Renal cortex interstitium (tissue), 11 donors: ENCODE measurements at regions not wholly inside any gene's neighbourhood (a gene's known extent, or its start where the extent isn't known, plus 50 kb on each side); places are given as distances from the start of the nearest gene placed in this dataset.
"Not testable (repeated sequence)": the region's sequence is repeated elsewhere in the genome, so short reads cannot be mapped to it uniquely, and the experiment has no call there.

ENCODE experiments used
- DNase-seq, 11 donors: peaks; one replicate each; pipeline ENCODE4 v3.0.0-alpha.2; 2013; ENCODE audit warnings: low read depth in 9 of 11, low spot score in 4 of 11; ENCODE audit errors: extremely low read depth in 1 of 11

DNA sequence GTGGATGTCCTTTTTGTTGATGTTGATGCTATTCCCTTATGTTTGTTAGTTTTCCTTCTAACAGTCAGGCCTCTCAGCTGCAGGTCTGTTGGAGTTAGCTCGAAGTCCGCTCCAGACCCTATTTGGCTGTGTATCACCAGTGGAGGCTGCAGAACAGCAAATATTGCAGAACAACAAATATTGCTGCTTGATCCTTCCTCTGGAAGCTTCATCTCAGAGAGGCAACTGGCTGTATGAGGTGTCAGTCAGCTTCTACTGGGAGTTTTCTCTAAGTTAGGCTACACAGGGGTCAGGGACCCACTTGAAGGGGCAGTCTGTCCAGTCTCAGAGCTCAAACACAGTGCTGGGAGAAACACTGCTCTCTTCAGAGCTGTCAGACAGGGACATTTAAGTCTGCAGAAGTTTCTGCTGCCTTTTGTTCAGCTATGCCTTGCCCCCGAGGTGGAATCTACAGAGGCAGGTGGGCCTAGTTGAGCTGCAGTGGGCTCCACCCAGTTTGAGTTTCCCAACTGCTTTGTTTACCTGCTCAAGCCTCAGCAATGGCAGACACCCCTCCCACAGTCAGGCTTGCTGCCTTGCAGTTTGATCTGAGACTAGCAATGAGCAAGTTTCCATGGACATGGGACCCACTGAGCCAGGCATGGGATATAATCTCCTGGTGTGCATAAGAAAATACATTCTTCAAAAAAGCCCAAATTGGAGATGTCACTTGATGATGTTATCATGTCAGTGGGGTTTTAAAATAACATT lies 99.5 kb downstream of the KDM5D start:
- DNase-seq, result no peak

DNA sequence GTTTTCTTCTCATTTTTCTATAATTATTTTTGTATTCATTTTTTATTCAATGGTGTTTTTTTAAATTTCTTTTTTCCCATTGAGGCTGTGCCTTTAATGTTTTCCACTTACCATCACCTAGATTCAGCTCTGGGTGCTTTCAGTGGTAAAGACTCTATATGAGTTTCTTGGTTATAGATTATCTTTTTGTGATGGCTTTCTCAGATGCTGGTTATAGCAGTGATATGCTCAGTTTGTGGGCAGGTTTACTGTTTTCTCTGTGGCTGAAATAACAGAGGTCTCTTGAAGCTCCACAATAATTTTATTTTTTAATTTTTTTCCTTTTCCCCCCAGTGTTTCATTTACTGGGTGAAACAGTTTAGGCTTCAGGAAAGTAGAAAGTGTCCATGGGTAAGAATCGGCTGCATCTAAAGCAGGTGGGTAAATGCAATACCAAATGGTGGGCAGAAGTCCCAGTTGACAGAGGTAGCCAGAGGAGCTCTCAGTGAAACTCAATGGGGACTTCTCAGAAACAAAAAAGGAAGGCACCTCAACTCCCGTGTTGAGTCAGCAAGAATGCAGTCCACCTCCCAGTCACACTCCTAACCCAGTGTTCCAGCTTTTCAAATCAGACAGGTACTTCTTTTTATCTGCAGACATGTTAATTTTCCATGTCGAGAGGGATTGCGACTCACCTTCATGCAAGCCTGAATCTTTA lies 106.7 kb downstream of the KDM5D start:
- DNase-seq, result no peak

DNA sequence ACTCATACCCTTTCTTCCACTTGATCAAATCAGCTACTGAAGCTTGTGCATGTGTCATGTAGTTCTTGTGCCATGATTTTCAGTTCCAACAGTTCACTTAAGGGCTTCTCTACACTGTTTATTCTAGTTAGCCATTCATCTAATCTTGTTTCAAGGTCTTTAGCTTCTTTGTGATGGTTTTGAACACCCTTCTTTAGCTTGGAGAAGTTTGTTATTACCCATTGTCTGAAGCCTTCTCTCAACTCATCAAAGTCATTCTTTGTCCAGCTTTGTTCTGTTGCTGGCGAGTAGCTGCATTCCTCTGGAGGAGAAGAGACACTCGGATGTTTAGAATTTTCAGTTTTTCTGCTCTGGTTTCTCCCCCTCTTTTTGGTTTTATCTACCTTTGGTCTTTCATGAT lies 115.6 kb downstream of the KDM5D start:
- DNase-seq, result no peak

DNA sequence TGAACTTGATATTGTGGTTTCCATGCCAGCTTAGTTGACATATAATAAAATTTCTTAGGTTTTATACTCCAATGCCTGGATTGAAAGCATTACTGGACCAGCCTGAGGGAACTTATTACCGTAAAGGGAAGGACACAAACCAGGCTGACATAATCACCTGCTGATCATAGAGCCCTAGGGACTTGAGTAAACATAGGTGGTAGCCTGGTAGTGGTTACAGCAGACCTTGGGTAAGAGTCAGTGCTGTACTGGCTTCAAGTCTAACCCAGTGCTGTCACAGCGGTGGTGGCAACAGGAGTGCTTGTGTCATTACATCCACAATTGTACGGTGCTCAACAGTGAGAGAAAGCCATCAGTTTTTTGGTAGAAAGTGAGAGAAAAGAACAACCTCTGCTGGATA lies 122.1 kb downstream of the KDM5D start:
- DNase-seq, result no peak

DNA sequence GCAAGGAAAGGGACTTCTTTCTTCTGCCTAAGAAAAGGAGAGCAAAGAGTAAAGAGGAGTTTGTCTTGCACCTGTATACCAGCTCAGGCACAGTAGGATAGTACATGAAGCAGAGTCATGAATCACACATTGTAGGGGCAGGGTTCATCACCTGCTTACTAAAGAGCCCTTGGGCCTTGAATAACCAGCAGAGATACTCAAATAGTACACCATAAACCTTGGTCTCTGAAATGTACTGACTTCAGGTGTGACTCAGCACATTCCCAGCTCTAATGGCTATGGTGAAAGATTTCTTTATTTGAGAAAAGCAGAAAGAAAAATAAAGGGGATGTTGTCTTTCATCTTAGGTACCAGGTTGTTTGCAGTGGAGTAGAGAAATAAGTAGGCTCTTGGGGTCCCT lies 122.8 kb downstream of the KDM5D start:
- DNase-seq, result no peak

DNA sequence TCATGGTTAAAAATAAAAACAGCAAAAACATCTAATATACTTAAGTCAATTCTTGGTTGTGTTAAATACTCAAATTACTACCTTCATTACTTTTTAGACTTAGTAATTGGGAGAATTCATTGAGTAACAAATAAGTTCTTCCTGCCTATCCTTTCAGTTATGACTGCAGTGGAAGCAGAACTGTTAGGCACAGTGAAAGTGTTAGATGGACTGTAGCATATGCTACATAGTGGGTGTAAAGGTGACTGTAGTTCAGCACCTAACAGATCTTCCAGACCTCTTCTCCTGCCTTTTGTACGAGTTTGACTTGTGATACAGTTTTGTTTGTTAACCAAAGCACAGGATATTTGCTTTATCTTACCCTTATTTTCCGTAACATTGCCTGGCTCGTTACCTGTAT lies 143.4 kb downstream of the KDM5D start:
- DNase-seq, result no peak

DNA sequence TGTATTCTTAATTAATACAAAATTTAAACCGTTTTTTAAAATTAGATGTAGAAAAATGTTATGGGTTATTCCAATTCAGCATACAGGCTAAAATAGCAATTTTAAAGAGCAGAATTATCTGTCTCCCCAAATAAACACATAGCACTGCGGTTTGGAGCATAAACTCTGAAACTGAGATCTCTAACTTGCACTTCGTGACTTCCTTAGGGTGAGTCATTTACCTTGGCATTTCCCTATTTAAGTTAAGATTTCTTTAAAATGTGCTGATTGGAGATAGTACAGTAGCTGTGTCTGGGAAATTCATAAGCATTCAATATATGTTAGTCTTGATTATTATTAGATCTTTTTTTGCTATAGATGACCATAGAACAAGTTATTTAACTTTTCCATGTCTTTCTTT lies 143.8 kb downstream of the KDM5D start:
- no peak for DNase-seq

DNA sequence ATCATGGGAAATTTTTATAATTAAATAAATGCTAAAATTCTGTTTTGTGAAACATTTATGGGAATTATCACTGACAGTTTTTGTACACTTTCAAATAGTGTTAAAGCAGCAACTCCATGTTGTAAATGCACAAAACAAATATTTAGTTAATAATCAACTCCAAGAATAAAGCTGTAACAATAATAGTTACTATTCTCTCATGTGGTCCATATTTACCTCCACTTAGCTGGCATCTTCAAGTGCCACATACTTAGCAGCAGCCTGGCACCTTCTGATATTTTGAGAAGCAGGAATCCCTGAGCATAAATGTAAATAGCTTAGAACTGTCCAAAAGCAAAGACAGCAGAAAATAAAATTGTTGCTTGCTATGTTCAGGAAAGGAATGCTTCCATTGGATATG lies 154.3 kb downstream of the KDM5D start:
- DNase-seq, result no peak

DNA sequence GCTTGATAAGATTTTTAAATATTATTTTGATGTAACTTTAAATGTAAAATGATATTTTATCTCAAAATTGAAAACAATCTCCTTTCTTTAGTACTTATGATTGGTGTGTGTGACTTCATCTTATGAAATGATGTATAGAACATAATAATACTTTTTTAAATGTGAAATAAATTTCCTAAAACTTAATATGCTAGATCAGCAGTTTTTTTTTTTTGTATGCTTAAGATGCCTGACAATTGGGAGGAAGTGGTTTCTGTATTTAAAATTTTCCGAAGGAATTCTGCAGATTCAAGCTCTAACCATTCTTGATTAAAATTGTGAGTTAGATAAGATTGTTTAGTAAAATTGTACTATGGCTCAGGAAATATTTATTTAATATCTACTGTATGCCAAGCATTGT lies 154.9 kb downstream of the KDM5D start:
- no peak for DNase-seq

DNA sequence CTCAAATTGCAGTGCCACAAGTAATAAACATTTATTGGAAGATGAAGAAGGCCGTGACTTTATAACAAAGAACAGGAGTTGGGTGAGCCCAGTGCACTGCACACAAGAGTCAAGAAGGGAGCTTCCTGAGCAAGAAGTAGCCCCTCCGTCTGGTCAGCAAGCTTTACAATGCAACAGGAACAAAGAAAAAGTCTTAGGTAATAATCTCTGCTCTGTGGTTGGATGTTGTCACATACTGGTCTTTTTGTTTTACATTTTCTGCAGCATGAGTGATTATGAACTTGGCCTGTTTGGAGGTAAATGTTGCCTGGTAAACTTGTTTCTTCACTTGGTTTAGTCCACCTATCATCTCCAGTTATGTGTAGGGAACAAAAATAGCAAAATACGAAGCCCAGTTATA lies 157.2 kb downstream of the KDM5D start:
- no peak for DNase-seq

DNA sequence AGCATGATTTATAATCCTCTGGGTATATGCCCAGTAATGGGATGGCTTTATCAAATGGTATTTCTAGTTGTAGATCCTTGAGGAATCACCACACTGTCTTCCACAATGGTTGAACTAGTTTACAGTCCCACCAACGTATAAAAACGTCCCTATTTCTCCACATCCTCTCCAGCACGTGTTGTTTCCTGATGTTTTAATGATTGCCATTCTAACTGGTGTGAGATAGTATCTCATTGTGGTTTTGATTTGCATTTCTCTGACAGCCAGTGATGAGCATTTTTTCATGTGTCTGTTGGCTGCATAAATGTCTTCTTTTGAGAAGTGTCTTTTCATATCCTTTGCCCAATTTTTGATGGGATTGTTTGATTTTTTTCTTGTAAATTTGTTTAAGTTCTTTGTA lies 163.5 kb downstream of the KDM5D start:
- DNase-seq, result not testable (repeated sequence)

DNA sequence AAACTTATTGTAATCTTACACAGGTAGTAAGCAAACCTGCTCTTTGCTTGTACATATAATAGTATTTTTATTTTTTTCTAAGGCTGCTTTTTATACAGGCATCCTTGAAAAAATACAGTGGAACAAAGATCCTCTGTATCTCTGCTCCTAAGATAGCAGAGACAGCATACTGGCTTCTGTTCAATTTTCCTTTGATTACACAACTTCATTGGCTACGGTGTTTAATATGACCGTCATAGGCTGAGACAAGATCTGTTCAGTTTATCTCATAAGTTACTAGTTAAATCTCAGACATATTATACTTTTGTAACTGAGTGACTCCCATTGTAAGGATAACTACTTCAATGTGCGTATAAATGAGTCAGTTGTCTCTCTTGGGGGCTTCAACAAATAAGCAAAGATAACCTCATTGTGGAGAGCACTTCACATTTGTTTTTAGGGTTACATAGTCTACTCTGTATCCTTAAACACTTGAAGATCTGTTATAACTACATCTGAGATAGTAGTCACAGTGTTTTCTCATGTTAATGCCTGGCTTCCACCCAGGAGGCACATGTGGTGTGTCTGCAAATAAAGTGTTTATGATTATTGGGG lies 166.1 kb downstream of the KDM5D start:
- DNase-seq, result no peak

DNA sequence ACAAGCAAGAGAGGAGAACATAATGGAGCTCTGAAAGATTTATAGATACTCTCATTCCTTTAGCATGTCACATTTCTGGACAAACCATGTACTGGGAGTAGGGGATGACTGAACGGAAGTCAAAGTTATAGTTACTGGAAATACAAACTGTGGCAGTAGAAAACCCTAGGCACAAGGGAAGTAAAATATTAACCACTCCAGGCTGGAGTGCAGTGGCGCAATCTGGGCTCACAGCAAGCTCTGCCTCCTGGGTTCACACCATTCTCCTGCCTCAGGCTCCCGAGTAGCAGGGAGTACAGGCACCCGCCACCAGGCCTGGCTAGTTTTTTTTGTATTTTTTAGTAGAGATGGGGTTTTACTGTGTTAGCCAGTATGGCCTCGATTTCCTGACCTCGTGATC lies 167.3 kb downstream of the KDM5D start:
- DNase-seq, result no peak

DNA sequence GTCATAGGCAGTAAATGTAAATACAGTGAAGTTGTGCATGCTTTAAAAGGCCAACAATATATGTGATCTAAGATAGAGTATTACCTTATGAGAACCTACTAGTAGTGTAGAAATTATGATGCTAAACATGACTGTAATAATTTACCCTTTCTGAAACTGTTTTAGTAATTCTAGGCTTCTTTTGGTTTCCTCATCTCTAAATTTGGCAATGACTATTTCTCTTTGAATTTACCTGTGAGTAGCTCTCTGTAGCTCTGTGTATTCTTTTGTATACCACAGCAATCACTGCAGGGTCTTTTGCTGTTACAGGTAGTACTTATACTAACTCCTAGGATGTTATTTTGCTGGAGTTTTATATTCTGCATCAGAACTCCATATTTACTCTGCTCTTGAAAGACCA lies 169.6 kb downstream of the KDM5D start:
- no peak for DNase-seq

DNA sequence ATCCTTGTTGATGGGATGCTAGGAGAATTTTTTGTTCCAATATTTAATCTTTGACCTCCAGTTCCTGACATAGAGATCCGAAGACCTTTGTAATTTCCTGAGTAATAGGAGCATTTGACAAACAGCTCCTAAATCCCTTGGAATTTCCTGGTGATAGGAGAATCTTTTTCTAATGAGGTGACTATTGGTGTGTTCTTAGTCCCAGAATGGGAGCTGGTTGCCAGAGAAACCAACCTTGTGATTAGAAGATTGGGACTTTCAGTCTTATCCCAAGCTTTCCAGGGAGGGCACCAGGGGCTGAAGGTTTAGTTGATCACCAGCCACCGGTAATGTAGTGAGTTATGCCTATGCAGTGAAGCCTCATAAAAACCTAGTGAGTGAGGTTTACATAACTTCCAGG lies 170.9 kb downstream of the KDM5D start:
- no peak for DNase-seq

DNA sequence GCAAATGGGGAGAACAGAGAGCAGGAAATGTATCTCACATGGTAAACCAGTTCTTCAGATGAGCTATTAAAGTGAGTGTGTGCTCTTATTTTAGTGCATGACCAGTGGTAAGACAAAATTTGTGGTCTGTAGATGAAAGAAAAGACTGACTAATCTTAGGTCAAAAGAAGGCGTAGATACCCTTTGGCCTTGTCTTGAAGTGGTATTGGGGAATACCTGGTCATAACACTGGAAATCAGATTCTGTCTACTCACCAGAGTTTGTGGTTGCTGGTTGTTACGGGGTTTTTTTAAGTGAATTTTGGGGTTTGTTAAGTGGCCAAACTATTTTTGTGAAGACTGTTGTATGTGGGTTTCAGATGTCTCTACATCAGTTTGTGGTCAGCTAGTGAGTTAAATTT lies 173.5 kb downstream of the KDM5D start:
- no peak for DNase-seq

DNA sequence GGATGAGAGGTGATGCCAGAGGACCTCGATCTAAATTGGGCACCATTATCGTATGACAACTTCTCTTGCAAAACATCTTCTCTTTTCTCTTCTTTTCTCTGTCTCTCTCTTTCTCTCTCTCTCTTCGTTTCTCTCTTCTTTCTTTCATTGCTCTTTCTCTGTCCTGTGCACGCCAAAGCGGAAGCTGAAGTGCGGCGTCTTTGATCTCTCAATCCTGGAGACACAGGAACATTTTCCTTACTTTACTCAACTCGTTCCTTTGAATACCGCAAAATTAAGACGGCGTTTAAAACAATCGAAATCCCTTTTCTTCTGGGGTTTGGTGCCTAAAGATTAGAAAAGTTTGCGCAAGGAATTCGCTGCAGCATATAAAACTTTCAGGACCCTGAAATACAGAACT lies 176.6 kb downstream of the KDM5D start:
- peak in 2 of 11 donors; percentile 3 to 17 for DNase-seq

DNA sequence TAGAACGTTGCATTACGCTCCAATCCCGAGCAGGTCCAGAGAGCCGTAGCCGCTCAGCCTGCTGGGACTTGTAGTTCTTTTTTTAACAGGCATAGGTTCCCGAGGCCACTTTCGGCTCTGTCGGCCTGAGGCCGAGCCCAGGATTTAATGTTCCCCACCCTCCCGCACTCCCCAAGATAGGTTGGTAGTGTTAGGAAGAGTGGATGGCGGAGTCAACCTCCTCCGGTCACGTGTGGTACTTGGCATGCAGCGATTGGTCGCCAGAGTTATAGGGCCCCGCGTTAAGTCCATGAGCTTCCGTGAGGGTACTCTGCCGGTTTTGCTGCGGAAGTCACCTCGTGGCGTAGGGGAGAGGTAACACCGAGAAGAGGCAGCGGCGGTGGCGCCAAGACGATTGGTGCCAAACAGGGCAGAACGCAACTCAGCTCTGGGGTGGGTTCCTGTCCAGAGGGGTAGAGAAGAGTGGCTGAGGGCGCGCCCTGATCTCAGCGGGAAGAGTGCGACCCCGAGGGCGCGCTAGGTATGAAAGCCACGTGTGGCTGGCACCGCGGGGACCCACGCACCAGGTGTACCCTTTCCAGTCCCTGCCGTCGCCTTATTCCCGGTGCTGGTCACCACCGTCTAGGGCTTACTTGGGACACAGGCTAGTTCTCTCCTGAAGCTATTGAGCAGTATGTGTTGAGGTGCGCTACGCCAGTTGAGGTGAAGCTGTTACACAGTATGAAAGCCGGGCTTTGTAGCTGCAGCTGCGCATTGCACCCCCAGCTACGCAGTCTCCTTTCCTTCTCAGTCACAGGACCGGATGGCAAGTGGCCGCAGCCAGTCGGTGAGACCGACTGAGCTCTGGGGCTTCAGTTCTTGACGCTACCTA lies 177.2 kb downstream of the KDM5D start:
- peak in 6 of 11 donors; percentile 64 to 90 (median 69) for DNase-seq

DNA sequence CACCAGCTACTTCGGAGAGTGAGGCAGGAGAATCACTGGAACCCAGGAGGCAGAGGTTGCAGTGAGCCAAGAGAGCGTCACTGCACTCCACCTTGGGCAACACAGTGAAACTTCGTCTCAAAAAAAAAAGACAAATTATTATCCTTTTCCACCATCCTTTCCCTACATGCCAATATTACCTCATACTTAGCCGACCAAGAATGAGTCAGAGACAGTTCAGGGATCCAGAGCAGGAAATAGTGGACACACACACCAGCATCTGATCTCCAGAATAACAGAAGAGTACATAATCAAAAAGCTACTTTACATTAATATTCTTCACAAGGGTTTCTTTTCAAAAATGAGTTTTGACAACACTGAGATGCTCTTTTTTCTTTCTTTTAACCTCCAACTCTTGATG lies 185.4 kb downstream of the KDM5D start:
- DNase-seq, result no peak
